ENCODE measurements at regions not wholly inside any gene's neighbourhood (a gene's known extent, or its start where the extent isn't known, plus 50 kb on each side); places are given as distances from the start of the nearest gene placed in this dataset.
"Not testable (repeated sequence)": the region's sequence is repeated elsewhere in the genome, so short reads cannot be mapped to it uniquely, and the experiment has no call there.

DNA sequence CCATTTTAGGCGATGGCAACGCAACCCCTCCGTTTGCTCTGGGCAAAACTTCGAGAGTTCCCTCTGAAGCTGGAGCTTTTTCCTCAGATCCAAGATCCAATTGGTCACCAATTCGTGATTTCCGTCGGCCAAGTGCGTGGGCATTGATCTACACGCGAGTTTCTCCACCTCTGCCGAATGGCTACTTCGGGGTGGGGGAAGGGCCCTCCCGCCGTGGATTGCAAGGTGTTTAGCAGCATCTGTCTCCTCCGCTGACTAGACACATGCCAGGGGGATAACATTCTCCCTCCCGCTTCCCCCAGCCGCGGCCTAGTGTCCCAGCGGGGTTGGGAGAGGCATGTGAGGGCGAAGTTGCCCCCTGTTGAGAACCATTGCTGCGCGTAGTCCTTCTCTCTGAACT, 120.6 kb downstream of the PPIAL4A start:
- 32% methylated on average over 7 of the region's 22 CpGs for WGBS
- H3K36me3 ChIP-seq (ENCODE audit: insufficient read depth); H3K4me3 ChIP-seq (ENCODE audit: low read depth, low read length); H3K27ac ChIP-seq (ENCODE audit: low read depth); H3K4me1 ChIP-seq (ENCODE audit: insufficient read depth); DNase-seq (ENCODE audit: extremely low spot score): not testable (repeated sequence)

DNA sequence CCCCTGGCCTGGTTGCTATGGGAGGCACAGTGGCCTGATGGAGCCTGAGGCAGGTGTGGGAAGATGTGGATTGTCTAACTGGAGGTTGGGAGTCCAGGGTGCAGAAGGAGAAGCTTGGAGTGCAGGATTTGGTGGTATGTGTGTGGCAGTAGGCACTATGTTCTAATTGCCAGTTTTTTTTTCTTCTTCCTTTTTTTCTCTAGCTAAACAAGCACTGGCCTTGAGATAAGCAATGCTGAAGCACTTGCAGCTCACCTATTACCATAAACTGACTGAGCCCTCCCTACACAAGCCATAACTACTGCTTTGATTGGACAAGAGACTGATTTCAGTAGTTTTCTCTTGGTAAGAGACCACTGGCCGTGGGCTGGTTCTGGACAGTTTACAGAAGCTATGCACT, 123.6 kb downstream of the PPIAL4A start:
- 67% methylated on average over 1 of the region's 1 CpG for WGBS
- not testable (repeated sequence) for H3K27ac ChIP-seq (ENCODE audit: low read depth); H3K36me3 ChIP-seq (ENCODE audit: insufficient read depth); H3K4me3 ChIP-seq (ENCODE audit: low read depth, low read length); H3K4me1 ChIP-seq (ENCODE audit: insufficient read depth); DNase-seq (ENCODE audit: extremely low spot score)

DNA sequence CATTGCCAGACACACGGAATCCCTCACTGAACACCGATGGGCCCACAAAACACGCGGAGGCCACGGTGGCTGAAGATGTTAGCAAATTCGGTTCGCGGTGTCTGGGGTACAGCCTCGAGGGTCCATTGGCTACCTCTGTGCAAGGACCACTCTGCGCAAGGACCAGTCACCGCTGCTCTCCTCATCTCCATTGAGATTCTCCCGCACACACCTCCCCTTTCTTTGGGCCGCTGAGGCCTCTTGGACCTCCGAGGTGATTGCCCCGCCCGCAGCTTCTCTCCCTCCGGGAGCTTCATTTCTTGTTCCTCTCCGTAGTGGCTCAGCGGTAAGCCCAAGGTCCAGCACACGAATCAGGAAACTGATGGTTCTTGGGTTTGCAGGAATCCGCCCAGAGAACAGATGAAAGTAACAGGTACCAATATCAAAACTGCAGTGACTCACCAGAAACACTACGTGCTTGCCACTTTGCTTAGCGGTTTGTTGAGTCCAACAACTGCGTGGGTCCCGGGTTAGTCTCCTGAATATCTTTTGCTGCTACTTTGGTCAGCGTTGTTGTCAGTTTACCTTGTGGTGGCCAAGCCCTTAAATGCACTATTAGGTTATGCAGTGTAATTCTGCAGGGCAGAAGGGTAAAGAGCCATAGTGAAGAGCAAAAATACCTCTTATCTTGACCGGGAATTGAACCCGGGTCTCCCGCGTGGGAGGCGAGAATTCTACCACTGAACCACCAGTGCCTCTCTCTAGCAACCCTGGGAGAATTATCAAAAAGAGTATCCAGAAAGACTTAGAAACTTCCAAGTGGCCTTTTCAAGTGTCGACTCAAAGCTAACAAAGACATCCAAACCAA, 126.8 kb downstream of the PPIAL4A start:
- not testable (repeated sequence) for H3K4me1 ChIP-seq (ENCODE audit: insufficient read depth); H3K36me3 ChIP-seq (ENCODE audit: insufficient read depth); H3K4me3 ChIP-seq (ENCODE audit: low read depth, low read length); H3K27ac ChIP-seq (ENCODE audit: low read depth)
- peak; percentile 49 for DNase-seq (ENCODE audit: extremely low spot score)
- WGBS = 56% methylated on average over 19 of the region's 32 CpGs

DNA sequence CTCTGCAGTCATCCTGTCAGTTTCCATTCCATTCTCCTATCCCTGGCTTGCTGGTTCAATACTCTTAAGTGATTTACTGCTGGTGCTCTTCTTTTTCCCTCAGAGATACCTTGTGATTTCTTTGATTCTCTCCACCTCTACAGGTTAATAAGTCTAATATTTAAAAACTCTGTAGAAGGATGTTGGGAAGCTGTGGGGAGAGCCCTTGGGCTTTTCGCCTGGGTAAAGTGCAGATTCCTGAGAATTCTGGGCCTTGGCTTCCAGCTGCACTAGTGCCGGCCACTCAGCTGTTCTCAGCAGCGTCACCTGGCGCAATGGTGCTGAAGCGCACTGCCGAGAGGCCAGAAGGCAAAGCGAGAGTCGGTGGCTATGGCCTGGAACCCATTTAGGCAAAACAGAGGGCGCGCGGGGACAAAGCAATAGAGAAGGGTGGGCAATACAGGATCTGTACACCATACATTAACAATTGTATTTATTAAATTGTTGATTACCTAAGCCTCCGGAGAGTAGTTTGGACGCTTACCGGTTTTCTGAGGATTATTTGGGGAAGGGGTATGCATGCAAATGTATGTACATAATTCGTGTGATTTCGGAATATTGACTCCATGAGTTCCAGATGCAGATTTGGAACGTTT, 130.3 kb downstream of the PPIAL4A start:
- not testable (repeated sequence) for H3K4me1 ChIP-seq (ENCODE audit: insufficient read depth); DNase-seq (ENCODE audit: extremely low spot score); H3K27ac ChIP-seq (ENCODE audit: low read depth); H3K36me3 ChIP-seq (ENCODE audit: insufficient read depth); H3K4me3 ChIP-seq (ENCODE audit: low read depth, low read length)
- WGBS = 29% methylated on average over 7 of the region's 17 CpGs

DNA sequence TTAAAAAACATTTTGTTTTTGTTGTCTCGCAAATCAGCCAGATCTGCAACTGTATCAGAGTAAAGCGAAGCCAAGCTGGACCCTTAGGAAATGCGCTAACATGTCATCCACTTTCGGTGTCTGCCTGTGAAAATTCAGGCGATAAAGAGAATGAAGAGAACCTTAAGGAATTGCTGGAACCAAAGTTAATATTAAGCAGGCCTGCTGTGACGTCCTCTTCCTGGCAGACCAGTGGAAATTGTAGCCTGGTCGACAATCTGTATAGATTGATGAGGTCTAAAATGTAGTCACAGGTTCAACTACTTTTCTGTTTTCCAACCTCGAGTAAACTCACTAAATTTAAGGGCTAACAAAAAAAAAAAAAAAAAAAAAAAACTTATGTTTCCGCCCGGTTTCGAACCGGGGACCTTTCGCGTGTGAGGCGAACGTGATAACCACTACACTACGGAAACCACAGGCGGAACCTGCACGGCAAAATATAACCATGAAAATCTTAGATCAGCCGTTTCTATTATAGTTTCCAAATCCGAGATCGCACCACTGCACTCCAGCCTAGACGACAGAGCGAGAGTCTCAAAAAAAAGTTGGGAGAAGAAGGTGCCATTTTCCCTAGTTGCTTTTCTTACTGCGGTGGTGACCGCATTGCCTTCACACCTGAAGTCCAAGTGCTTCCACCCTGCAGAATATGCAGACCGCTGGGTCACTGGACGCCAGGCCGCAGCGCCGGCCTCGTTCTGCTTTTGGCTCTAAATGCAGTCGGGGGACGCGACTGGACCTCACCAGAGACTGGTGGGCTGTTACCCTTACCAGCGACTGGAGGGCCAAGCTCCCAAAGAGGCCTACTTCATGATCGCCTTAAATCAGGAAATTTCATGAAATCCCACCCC, 131.0 kb downstream of the PPIAL4A start:
- not testable (repeated sequence) for H3K4me1 ChIP-seq (ENCODE audit: insufficient read depth); H3K36me3 ChIP-seq (ENCODE audit: insufficient read depth); H3K27ac ChIP-seq (ENCODE audit: low read depth); H3K4me3 ChIP-seq (ENCODE audit: low read depth, low read length)
- 24% methylated on average over 27 of the region's 37 CpGs for WGBS
- peak; percentile 62 for DNase-seq (ENCODE audit: extremely low spot score)

DNA sequence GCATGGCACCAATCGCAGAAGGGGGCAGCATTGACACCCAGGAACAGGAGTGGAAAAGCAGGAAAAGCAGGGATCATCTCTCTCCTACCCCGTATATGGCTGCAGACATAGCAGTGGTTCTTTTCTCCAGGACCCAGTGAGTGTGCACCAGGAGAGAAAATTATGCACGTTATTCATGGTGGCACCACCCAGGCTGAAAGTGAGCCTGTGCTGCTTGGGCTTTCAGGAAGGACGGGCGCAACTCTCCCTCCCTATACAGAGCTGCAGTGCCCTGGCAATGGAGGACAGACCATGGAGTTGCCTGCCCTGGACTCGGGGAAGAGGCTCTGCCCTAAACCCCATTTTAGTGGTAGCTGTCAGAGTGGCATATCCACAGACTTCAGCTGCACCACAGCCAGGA, 132.1 kb downstream of the PPIAL4A start:
- H3K4me1 ChIP-seq (ENCODE audit: insufficient read depth); H3K4me3 ChIP-seq (ENCODE audit: low read depth, low read length); H3K27ac ChIP-seq (ENCODE audit: low read depth); H3K36me3 ChIP-seq (ENCODE audit: insufficient read depth); DNase-seq (ENCODE audit: extremely low spot score): not testable (repeated sequence)
- WGBS = 37% methylated on average over 3 of the region's 6 CpGs

DNA sequence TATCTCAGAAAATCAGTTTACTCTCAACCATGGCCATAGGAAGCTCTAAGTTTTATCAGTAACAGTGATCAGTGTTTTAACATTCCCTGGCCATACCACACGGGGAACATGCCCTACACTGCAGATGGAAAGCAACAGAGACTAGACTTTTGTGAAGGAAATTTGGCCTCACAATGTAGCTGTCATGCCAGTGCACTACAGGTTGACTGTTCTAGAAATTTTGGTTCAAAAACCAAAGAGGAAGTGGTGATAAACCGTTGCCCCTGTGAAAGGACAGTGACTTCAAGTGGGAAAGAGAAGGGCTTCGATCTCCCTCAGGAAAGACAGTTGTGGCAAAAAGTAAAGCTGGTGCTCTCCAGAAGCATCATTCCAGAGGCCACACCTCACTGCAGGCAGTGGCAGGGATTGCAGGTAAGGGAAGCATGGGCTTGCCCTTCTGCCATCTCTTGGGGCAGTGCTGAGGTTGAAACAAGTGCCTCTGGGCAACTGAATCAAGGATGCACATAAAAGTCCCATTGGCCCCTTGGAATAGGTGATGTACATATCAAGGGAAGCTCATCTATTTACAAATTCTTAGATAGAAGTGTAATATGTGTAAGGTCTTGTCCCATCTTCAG, 143.4 kb downstream of the PPIAL4A start:
- not testable (repeated sequence) for H3K4me3 ChIP-seq (ENCODE audit: low read depth, low read length); H3K4me1 ChIP-seq (ENCODE audit: insufficient read depth); H3K27ac ChIP-seq (ENCODE audit: low read depth); DNase-seq (ENCODE audit: extremely low spot score); H3K36me3 ChIP-seq (ENCODE audit: insufficient read depth)
- 52% methylated on average over 3 of the region's 3 CpGs for WGBS

DNA sequence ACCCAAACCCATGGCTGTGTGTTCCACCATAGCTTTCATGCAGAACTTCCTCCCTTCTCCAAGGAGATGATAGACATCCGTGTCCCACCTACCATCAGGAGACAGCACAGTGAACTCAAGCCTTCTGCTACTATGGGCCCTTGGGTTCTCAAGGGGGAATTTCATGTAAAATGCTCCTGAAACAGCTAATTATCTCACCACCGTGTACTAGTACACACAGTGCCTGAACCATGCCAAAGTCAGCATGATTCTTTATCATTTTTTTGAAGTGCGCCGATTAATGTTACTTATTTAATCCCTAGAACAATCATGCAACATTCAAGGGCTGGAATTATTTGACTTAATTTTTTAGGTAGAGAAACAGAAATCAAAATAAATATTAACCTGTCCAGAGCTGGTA, 147.2 kb downstream of the PPIAL4A start:
- not testable (repeated sequence) for H3K36me3 ChIP-seq (ENCODE audit: insufficient read depth); H3K4me3 ChIP-seq (ENCODE audit: low read depth, low read length); H3K4me1 ChIP-seq (ENCODE audit: insufficient read depth); DNase-seq (ENCODE audit: extremely low spot score); H3K27ac ChIP-seq (ENCODE audit: low read depth)
- WGBS = no CpG with 5 or more reads among the region's 4 CpGs

DNA sequence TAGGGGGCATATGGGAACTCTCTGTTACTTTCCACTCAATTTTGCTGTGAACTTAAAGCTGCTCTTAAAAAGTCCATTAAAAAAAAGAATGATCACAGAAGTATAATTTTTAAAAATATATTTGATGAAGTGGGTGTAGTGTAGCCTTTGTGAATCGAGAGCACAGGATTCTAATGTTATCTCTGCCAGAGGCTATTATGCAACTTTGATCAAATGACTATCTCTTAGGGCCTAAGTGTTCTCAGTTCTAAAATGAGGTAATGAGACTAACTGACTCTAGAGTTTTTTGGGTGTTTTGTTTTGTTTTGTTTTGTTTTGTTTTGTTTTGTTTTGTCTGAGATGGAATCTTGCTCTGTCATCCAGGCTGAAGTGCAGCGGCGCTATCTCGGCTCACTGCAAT, 143.2 kb downstream of the FAM72B start:
- no CpG with 5 or more reads among the region's 4 CpGs for WGBS
- H3K27ac ChIP-seq (ENCODE audit: low read depth); H3K4me1 ChIP-seq (ENCODE audit: insufficient read depth): not testable (repeated sequence)

DNA sequence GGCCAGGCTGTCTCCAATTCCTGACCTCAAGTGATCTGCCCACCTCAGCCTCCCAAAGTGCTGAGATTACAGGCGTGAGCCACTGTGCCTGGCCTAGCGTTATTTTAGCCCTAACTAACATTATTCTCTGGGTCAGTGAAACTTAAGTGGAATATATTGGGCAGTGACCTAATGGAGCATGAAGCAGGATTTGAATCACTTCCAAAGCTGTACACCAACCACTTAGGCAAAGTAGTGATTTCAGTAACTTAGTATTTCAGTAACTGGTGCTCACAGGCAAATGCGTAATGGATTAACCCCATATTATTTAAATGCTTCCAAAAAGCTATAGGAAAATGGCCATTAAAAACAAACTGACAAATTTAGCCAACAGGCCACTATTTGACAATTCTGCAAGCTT, 142.6 kb downstream of the FAM72B start:
- not testable (repeated sequence) for H3K27ac ChIP-seq (ENCODE audit: low read depth); DNase-seq (ENCODE audit: extremely low spot score); H3K4me3 ChIP-seq (ENCODE audit: low read depth, low read length); H3K36me3 ChIP-seq (ENCODE audit: insufficient read depth); H3K4me1 ChIP-seq (ENCODE audit: insufficient read depth)
- 66% methylated on average over 3 of the region's 3 CpGs for WGBS

More for the DNA sequence above, 143.2 kb downstream of the FAM72B start:
- H3K36me3 ChIP-seq (ENCODE audit: insufficient read depth); DNase-seq (ENCODE audit: extremely low spot score); H3K4me3 ChIP-seq (ENCODE audit: low read depth, low read length): not testable (repeated sequence)

DNA sequence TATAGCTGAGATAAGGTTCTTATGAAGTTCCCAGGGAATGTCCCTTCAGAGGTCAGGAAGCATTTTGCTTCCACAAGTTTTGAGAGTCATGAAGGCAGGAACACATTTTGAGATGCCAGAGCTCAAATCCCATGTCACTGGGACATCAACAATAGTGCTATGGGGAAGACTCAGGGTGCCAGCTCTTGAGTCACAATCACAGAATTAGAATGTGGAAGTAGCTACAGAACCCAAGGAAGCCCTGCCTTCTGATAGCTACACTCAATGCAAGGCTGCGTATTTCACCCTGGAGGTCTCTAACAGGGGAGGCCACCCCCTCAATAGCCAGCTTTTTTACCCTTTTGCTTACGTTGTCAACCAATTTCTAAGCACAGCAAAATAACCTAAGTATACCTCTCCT, 141.3 kb downstream of the FAM72B start:
- not testable (repeated sequence) for H3K36me3 ChIP-seq (ENCODE audit: insufficient read depth); H3K27ac ChIP-seq (ENCODE audit: low read depth); H3K4me3 ChIP-seq (ENCODE audit: low read depth, low read length); H3K4me1 ChIP-seq (ENCODE audit: insufficient read depth); DNase-seq (ENCODE audit: extremely low spot score)
- WGBS = 77% methylated on average over 2 of the region's 2 CpGs

DNA sequence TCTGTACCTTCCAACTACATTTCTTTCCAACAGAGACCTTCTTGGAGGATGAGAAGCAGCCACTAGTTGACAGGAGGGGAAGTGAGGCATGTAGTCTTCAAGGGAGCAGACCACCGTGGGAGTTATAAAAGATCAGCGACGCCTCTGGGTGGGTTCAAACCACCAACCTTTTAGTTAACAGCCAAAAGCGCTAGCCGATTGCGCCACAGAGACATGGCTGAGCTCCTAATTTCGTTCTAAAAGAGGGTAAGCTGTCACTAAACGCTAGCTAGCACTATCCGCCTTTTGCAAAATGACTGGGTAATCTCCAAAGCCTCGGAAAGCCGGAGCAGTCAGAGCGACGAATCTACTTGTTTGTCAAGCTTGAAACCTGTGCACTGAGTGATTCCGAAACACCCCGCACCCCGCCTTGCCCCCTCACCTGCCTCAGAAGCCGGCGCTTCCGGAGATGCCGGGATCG, 135.8 kb downstream of the FAM72B start:
- not testable (repeated sequence) for H3K4me3 ChIP-seq (ENCODE audit: low read depth, low read length); H3K27ac ChIP-seq (ENCODE audit: low read depth); H3K4me1 ChIP-seq (ENCODE audit: insufficient read depth); H3K36me3 ChIP-seq (ENCODE audit: insufficient read depth); DNase-seq (ENCODE audit: extremely low spot score)
- 9% methylated on average over 21 of the region's 21 CpGs for WGBS

DNA sequence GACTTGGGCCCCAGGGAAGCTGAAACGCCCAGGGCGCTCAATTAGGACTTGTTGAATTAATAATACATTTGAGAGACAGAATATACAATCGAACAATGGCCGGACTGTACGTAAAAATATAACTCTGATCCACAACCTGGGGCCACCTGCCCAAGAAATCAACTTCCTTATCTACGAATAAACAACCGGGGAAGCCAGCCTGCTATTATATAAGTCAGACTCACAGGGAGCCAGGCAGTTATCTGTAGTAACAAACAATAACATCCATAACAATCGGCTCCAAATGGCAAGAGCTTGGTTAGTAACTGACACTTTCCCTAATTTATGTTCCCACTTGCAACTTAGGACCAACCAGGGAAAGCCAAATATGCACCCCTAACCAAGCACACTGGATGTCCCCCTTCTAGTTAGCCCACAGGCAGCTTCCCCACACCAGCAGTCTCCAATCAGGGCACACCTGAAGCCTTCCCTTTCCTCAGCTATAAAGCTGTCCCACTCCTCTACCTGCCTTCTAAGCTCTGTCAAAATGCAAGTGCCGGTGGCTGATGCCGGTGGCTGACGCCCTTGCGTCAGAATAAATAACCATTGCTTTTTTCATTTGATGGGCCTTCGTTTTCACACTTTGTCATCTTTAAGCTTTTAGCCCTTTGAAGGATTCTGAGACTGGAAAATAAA, 135.2 kb downstream of the FAM72B start:
- H3K4me1 ChIP-seq (ENCODE audit: insufficient read depth); H3K36me3 ChIP-seq (ENCODE audit: insufficient read depth); DNase-seq (ENCODE audit: extremely low spot score); H3K27ac ChIP-seq (ENCODE audit: low read depth); H3K4me3 ChIP-seq (ENCODE audit: low read depth, low read length): not testable (repeated sequence)
- 38% methylated on average over 7 of the region's 13 CpGs for WGBS

Measured in urinary bladder (tissue), 3 donors.